Liver (tissue), 8 donors: ENCODE measurements at regions not wholly inside any gene's neighbourhood (a gene's known extent, or its start where the extent isn't known, plus 50 kb on each side); places are given as distances from the start of the nearest gene placed in this dataset.

Experiments used
- DNase-seq: peaks from one replicate; pipeline ENCODE4 v3.0.0-alpha.2; 2017; ENCODE audit warnings: low spot score
- H3K27ac ChIP-seq, 2 donors: one replicate each; pipeline ENCODE4 v1.7.0; 2013; ENCODE audit warnings: inconsistent platforms in 2 of 2, low read length in 2 of 2, control low read depth in 1 of 2, low read depth in 1 of 2, mild to moderate bottlenecking in 1 of 2
- H3K27me3 ChIP-seq, 4 donors: one replicate each; pipeline versions ENCODE4 v1.6.1 to v1.7.0; 2013; ENCODE audit warnings: low read length in 3 of 4, inconsistent platforms in 1 of 4, mild to moderate bottlenecking in 1 of 4, moderate library complexity in 1 of 4; ENCODE audit not compliant: control insufficient read depth in 4 of 4, insufficient read depth in 4 of 4
- H3K36me3 ChIP-seq, 4 donors: one replicate each; pipeline versions ENCODE4 v1.6.1 to v1.7.0; 2013; ENCODE audit warnings: low read length in 3 of 4, mild to moderate bottlenecking in 3 of 4, low read depth in 1 of 4, moderate library complexity in 1 of 4; ENCODE audit not compliant: control insufficient read depth in 4 of 4, insufficient read depth in 3 of 4
- H3K4me1 ChIP-seq, 4 donors: one replicate each; pipeline versions ENCODE4 v1.6.1 to v1.7.0; 2013; ENCODE audit warnings: low read length in 3 of 4, mild to moderate bottlenecking in 3 of 4, moderate library complexity in 1 of 4; ENCODE audit not compliant: control insufficient read depth in 4 of 4, insufficient read depth in 4 of 4
- H3K4me3 ChIP-seq, 3 donors: one replicate each; pipeline versions ENCODE4 v1.6.1 to v1.7.0; 2013; ENCODE audit warnings: low read length in 3 of 3, control low read depth in 1 of 3, low read depth in 1 of 3, mild to moderate bottlenecking in 1 of 3
- H3K9ac ChIP-seq, 2 donors: one replicate each; pipeline ENCODE4 v1.7.0; 2013; ENCODE audit warnings: low read length in 2 of 2, mild to moderate bottlenecking in 2 of 2, moderate library complexity in 2 of 2, control low read depth in 1 of 2, low read depth in 1 of 2
- H3K9me3 ChIP-seq, 4 donors: one replicate each; pipeline versions ENCODE4 v1.6.1 to v1.7.0; 2013; ENCODE audit warnings: low read length in 3 of 4; ENCODE audit not compliant: control insufficient read depth in 4 of 4
- EGR1 ChIP-seq, 2 donors: IDR thresholded peaks; 2 replicates each; pipeline ENCODE4 v1.6.1; 2016 to 2018; ENCODE audit warnings: antibody characterized with exemption in 2 of 2, low read depth in 2 of 2
- FOXA1 ChIP-seq: IDR thresholded peaks from 2 replicates; pipeline ENCODE4 v1.6.1; 2016; ENCODE audit warnings: antibody characterized with exemption
- FOXA2 ChIP-seq: IDR thresholded peaks from 2 replicates; pipeline ENCODE4 v1.6.1; 2016; ENCODE audit warnings: antibody characterized with exemption
- GABPA ChIP-seq, 2 donors: IDR thresholded peaks in 1 of 2; conservative IDR thresholded peaks in 1 of 2; 2 replicates each; pipeline ENCODE4 v1.6.1; 2016; ENCODE audit warnings: antibody characterized with exemption in 2 of 2, mild to moderate bottlenecking in 1 of 2, moderate library complexity in 1 of 2
- JUND ChIP-seq, 2 donors: IDR thresholded peaks; 2 replicates each; pipeline ENCODE4 v1.6.1; 2016; ENCODE audit warnings: antibody characterized with exemption in 2 of 2
- MAX ChIP-seq: IDR thresholded peaks from 2 replicates; pipeline ENCODE4 v1.6.1; 2016; ENCODE audit warnings: antibody characterized with exemption
- NR2F2 ChIP-seq: IDR thresholded peaks from 2 replicates; pipeline ENCODE4 v1.6.1; 2016; ENCODE audit warnings: antibody characterized with exemption
- RAD21 ChIP-seq, 2 donors: IDR thresholded peaks; 2 replicates each; pipeline ENCODE4 v1.6.1; 2016; ENCODE audit warnings: antibody characterized with exemption in 2 of 2, mild to moderate bottlenecking in 2 of 2
- RXRA ChIP-seq, 2 donors: IDR thresholded peaks; 2 replicates each; pipeline ENCODE4 v1.6.1; 2017 to 2018; ENCODE audit warnings: antibody characterized with exemption in 2 of 2, mild to moderate bottlenecking in 1 of 2
- TAF1 ChIP-seq: conservative IDR thresholded peaks from 2 replicates; pipeline ENCODE4 v1.6.1; 2016; ENCODE audit warnings: antibody characterized with exemption, mild to moderate bottlenecking
- YY1 ChIP-seq: IDR thresholded peaks from 2 replicates; pipeline ENCODE4 v1.6.1; 2016; ENCODE audit warnings: antibody characterized with exemption, mild to moderate bottlenecking
- WGBS: extraction: QIAGEN DNeasy Blood & Tissue Kit; methylation state at CpG from one replicate; pipeline ENCODE4 v1.1.7; 2013; 5-methylcytosine and 5-hydroxymethylcytosine counted together
- TF ChIP-seq, protein P1 (sequence below): fragments of 150-350 bp; IDR thresholded peaks from 2 replicates; pipeline ENCODE4 v1.5.1; 2017; ENCODE audit warnings: improper control_type of control experiment, low read depth, low read length; ENCODE audit not compliant: missing input control
- TF ChIP-seq, protein P2 (sequence below): IDR thresholded peaks from 2 replicates; pipeline ENCODE4 v1.6.1; 2016; ENCODE audit warnings: antibody characterized with exemption
- TF ChIP-seq, protein P3 (sequence below): IDR thresholded peaks from 2 replicates; pipeline ENCODE4 v1.6.1; 2016; ENCODE audit warnings: antibody characterized with exemption
- donor health status: healthy.
- donor health status: healthy.
- donor health status: healthy.
- donor health status: healthy.
- donor health status: healthy.

DNA sequence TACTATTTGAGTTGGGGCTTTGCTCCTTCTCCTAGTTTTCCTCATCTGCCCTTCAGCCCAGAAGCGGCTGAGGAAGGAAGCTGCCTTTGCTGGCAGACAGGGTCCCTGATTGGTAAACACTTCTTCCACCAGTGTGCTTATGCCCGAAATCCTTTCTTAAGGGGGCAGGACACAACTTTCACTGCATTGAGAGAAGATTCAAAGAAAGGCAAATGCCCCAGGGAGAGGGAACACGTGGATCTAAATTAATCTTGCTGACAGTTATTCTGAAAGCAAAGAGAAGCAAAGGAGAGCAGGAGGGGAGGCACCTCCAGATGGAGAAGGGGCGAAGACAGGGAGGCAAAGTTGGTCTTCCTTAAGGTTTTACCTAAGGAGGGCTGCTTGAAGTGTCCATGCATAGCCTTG lies 92.1 kb upstream of the EFEMP1 start:
- DNase-seq = no peak
- Histone ChIP-seq H3K4me3 (no peak overlapping the region), H3K27me3 (peaks cover 0 to 2% (median 1%) of the 10 kb centered on the region in 4 donors), H3K4me1 (no peaks in the 10 kb centered on the region), H3K27ac (no peak overlapping the region), H3K36me3 (no peaks in the 10 kb centered on the region), H3K9ac (no peak overlapping the region), H3K9me3 (no peaks in the 10 kb centered on the region)
- TF ChIP-seq, protein P1, sequence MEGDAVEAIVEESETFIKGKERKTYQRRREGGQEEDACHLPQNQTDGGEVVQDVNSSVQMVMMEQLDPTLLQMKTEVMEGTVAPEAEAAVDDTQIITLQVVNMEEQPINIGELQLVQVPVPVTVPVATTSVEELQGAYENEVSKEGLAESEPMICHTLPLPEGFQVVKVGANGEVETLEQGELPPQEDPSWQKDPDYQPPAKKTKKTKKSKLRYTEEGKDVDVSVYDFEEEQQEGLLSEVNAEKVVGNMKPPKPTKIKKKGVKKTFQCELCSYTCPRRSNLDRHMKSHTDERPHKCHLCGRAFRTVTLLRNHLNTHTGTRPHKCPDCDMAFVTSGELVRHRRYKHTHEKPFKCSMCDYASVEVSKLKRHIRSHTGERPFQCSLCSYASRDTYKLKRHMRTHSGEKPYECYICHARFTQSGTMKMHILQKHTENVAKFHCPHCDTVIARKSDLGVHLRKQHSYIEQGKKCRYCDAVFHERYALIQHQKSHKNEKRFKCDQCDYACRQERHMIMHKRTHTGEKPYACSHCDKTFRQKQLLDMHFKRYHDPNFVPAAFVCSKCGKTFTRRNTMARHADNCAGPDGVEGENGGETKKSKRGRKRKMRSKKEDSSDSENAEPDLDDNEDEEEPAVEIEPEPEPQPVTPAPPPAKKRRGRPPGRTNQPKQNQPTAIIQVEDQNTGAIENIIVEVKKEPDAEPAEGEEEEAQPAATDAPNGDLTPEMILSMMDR = no peak
- TF ChIP-seq, protein P2, sequence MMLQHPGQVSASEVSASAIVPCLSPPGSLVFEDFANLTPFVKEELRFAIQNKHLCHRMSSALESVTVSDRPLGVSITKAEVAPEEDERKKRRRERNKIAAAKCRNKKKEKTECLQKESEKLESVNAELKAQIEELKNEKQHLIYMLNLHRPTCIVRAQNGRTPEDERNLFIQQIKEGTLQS = no peak
- TF ChIP-seq EGR1 (IDR thresholded peaks at IDR 0.05; ENCODE audit: low read depth in 2 of 2) (no peak), FOXA1 (no peak)
- 32% methylated on average over 4 of the region's 4 CpGs for whole genome bisulfite sequencing

GRCh38 chr2:56017784-56018183 lies 94.2 kb upstream of the EFEMP1 start:
- H3K4me3 ChIP-seq = no peak overlapping the region
- no peaks in the 10 kb centered on the region for H3K9me3 ChIP-seq
- no peaks in the 10 kb centered on the region for H3K36me3 ChIP-seq
- H3K27ac ChIP-seq = no peak overlapping the region
- TF ChIP-seq RAD21 (IDR thresholded peaks at IDR 0.05) (no peak), GABPA (IDR thresholded peaks at IDR 0.05 in 1 of 2, conservative IDR thresholded peaks at IDR 0.05 in 1 of 2) (no peak)
- DNase-seq = no peak
- H3K9ac ChIP-seq = no peak overlapping the region
- H3K4me1 ChIP-seq = no peaks in the 10 kb centered on the region
- peaks cover 0 to 2% (median 1%) of the 10 kb centered on the region in 4 donors for H3K27me3 ChIP-seq

DNA sequence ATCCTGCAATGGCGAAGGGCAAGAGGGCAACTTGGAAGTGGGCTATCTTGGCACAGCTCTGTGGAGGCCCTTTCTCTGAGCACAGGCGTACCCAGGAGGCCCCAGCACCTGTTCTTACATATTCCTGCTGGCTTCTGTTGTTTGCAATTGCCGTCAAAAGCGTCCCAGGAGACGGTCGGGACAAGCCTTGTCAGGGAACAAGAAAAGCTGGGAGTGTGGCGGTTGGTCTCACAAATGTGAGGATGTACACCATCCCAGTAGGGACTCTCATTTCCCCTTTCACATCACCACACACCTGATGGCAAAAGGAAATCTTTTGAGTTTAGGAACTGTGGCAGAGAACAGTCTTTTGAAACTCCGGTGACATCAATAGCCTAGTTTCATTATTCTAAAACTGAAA lies 94.7 kb upstream of the EFEMP1 start:
- Histone ChIP-seq H3K4me3 (no peak overlapping the region), H3K36me3 (no peaks in the 10 kb centered on the region), H3K27me3 (peaks cover 0 to 2% (median 1%) of the 10 kb centered on the region in 4 donors), H3K27ac (no peak overlapping the region), H3K9me3 (no peaks in the 10 kb centered on the region), H3K4me1 (no peaks in the 10 kb centered on the region), H3K9ac (no peak overlapping the region)
- TF ChIP-seq, protein P1 = no peak
- no peak for TF ChIP-seq RXRA (IDR thresholded peaks at IDR 0.05)
- no peak for TF ChIP-seq NR2F2
- TF ChIP-seq GABPA (IDR thresholded peaks at IDR 0.05 in 1 of 2, conservative IDR thresholded peaks at IDR 0.05 in 1 of 2) = no peak
- TF ChIP-seq, protein P2 = no peak
- TF ChIP-seq, protein P3, sequence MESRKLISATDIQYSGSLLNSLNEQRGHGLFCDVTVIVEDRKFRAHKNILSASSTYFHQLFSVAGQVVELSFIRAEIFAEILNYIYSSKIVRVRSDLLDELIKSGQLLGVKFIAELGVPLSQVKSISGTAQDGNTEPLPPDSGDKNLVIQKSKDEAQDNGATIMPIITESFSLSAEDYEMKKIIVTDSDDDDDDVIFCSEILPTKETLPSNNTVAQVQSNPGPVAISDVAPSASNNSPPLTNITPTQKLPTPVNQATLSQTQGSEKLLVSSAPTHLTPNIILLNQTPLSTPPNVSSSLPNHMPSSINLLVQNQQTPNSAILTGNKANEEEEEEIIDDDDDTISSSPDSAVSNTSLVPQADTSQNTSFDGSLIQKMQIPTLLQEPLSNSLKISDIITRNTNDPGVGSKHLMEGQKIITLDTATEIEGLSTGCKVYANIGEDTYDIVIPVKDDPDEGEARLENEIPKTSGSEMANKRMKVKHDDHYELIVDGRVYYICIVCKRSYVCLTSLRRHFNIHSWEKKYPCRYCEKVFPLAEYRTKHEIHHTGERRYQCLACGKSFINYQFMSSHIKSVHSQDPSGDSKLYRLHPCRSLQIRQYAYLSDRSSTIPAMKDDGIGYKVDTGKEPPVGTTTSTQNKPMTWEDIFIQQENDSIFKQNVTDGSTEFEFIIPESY = no peak
- no peak for TF ChIP-seq RAD21 (IDR thresholded peaks at IDR 0.05)
- TF ChIP-seq FOXA2 = no peak
- TF ChIP-seq YY1 = no peak
- TF ChIP-seq MAX = no peak
- no peak for TF ChIP-seq JUND (IDR thresholded peaks at IDR 0.05)
- TF ChIP-seq TAF1 = no peak
- no peak for DNase-seq
- 79% methylated on average over 8 of the region's 8 CpGs for WGBS
